GM23248 (cell line): ENCODE measurements at regions not wholly inside any gene's neighbourhood (a gene's known extent, or its start where the extent isn't known, plus 50 kb on each side); places are given as distances from the start of the nearest gene placed in this dataset.
A peak's percentile ranks its signal among the peaks of the same experiment; 100 is the strongest.

Experiments
- DNase-seq: peaks from one replicate; pipeline ENCODE4 v3.0.0-alpha.2; 2015
- H2AFZ ChIP-seq: fragments of 200-600 bp; sonication (generic); 2 replicates; pipeline ENCODE4 v1.6.1; 2016; ENCODE audit warnings: antibody characterized with exemption
- H3F3A ChIP-seq: fragments of 200-600 bp; sonication (generic); 2 replicates; pipeline ENCODE4 v1.6.1; 2016; ENCODE audit warnings: mild to moderate bottlenecking, antibody characterized with exemption, mixed run types; ENCODE audit not compliant: insufficient read depth
- H3K27ac ChIP-seq: fragments of 200-600 bp; sonication (generic); 2 replicates; pipeline ENCODE4 v1.5.1; 2016; ENCODE audit warnings: mild to moderate bottlenecking
- H3K27me3 ChIP-seq: fragments of 200-600 bp; sonication (generic); replicated peaks from 2 replicates; pipeline ENCODE4 v1.6.1; 2016; ENCODE audit warnings: mild to moderate bottlenecking; ENCODE audit not compliant: insufficient read depth
- H3K36me3 ChIP-seq: fragments of 200-600 bp; sonication (generic); 2 replicates; pipeline ENCODE4 v1.6.1; 2016; ENCODE audit warnings: low read depth, mild to moderate bottlenecking
- H3K4me1 ChIP-seq: fragments of 200-600 bp; sonication (generic); 2 replicates; pipeline ENCODE4 v1.6.1; 2016; ENCODE audit warnings: mild to moderate bottlenecking; ENCODE audit not compliant: insufficient read depth
- H3K4me2 ChIP-seq: fragments of 200-600 bp; sonication (generic); one replicate; pipeline ENCODE4 v1.6.1; 2016; ENCODE audit warnings: mild to moderate bottlenecking; ENCODE audit not compliant: unreplicated experiment
- H3K4me3 ChIP-seq: fragments of 200-600 bp; sonication (generic); 2 replicates; pipeline ENCODE4 v1.5.1; 2016; ENCODE audit warnings: mild to moderate bottlenecking
- H3K79me2 ChIP-seq: fragments of 200-600 bp; sonication (generic); 2 replicates; pipeline ENCODE4 v1.6.1; 2016; ENCODE audit warnings: mild to moderate bottlenecking; ENCODE audit not compliant: insufficient read depth
- H3K9ac ChIP-seq: fragments of 200-600 bp; sonication (generic); 2 replicates; pipeline ENCODE4 v1.6.1; 2016; ENCODE audit warnings: mild to moderate bottlenecking
- H3K9me2 ChIP-seq: fragments of 200-600 bp; sonication (generic); 2 replicates; pipeline ENCODE4 v1.6.1; 2016; ENCODE audit warnings: mixed run types, mild to moderate bottlenecking, moderate library complexity; ENCODE audit not compliant: insufficient read depth
- H3K9me3 ChIP-seq: fragments of 200-600 bp; sonication (generic); one replicate; pipeline ENCODE4 v1.6.1; 2017; ENCODE audit warnings: low read depth
- H4K20me1 ChIP-seq: fragments of 200-600 bp; sonication (generic); 2 replicates; pipeline ENCODE4 v1.6.0; 2016; ENCODE audit not compliant: insufficient read depth
- EZH2 ChIP-seq: fragments of 200-600 bp; sonication (generic); IDR thresholded peaks from 2 replicates; pipeline ENCODE4 v1.6.1; 2018; ENCODE audit warnings: antibody characterized with exemption, mild to moderate bottlenecking; ENCODE audit not compliant: insufficient read depth, poor library complexity, severe bottlenecking
- EZH2phosphoT487 ChIP-seq: fragments of 200-600 bp; sonication (generic); IDR thresholded peaks from 2 replicates; pipeline ENCODE4 v1.6.1; 2018; ENCODE audit warnings: antibody characterized with exemption, moderate library complexity, mild to moderate bottlenecking, low read depth; ENCODE audit not compliant: insufficient read depth
- WGBS, 2 experiments: methylation state at CpG; one replicate each; pipeline ENCODE4 v1.1.6; 2015 to 2017; ENCODE audit warnings: low lambda C conversion rate in 2 of 2, low coverage in 1 of 2; ENCODE audit errors: missing lambda C conversion rate in 2 of 2; 5-methylcytosine and 5-hydroxymethylcytosine counted together
- in situ Hi-C: fragments of 300-500 bp; cut with MboI; formaldehyde crosslinking; loops from 2 replicates; pipeline ENCODE4 v1.15.0; 2020

- H3K9me2 ChIP-seq = no peaks in the 10 kb centered on the region
- H4K20me1 ChIP-seq = no peaks in the 10 kb centered on the region
- no peaks in the 10 kb centered on the region for H3F3A ChIP-seq
- H3K9me3 ChIP-seq = no peaks in the 10 kb centered on the region
- no peak overlapping the region for H3K4me2 ChIP-seq
- H2AFZ ChIP-seq = no peak overlapping the region
- WGBS, 2 experiments = 47 to 53% methylated on average over 4 of the region's 4 CpGs
- H3K27ac ChIP-seq = no peak overlapping the region
- H3K27me3 ChIP-seq = peaks cover 2% of the 10 kb centered on the region; the same call in 1 of the 2 replicates
- no peaks in the 10 kb centered on the region for H3K4me1 ChIP-seq
- no peak overlapping the region for H3K9ac ChIP-seq
- H3K36me3 ChIP-seq = no peaks in the 10 kb centered on the region
- no peak overlapping the region for H3K4me3 ChIP-seq
- no peak for DNase-seq
- no peak for TF ChIP-seq EZH2
- no peak for TF ChIP-seq EZH2phosphoT487
- H3K79me2 ChIP-seq = no peaks in the 10 kb centered on the region
- in situ Hi-C loops = no loop called here
These were observed 184.5 kb downstream of the INO80D start for GRCh38 chr2:205901491-205901890.

GRCh38 chr2:205898744-205899143 lies 187.2 kb downstream of the INO80D start:
- no peak for DNase-seq
- Histone ChIP-seq H3K9me2 (no peaks in the 10 kb centered on the region), H3K79me2 (no peaks in the 10 kb centered on the region), H4K20me1 (no peaks in the 10 kb centered on the region), H2AFZ (no peak overlapping the region), H3K27ac (no peak overlapping the region), H3K4me1 (no peaks in the 10 kb centered on the region), H3K9ac (no peak overlapping the region), H3F3A (no peaks in the 10 kb centered on the region), H3K36me3 (no peaks in the 10 kb centered on the region), H3K27me3 (peaks cover 3% of the 10 kb centered on the region), H3K9me3 (no peaks in the 10 kb centered on the region), H3K4me3 (no peak overlapping the region), H3K4me2 (no peak overlapping the region)
- 35 to 47% methylated on average over 1 of the region's 1 CpG for WGBS, 2 experiments
- in situ Hi-C loops = no loop called here
- TF ChIP-seq EZH2phosphoT487 (no peak), EZH2 (no peak)

GRCh38 chr2:205895981-205896655 lies 189.9 kb downstream of the INO80D start:
- H3K4me2 ChIP-seq = no peak overlapping the region
- H4K20me1 ChIP-seq = no peaks in the 10 kb centered on the region
- TF ChIP-seq EZH2 (no peak), EZH2phosphoT487 (no peak)
- H3K79me2 ChIP-seq = no peaks in the 10 kb centered on the region
- WGBS, 2 experiments = 14 to 16% methylated on average over 9 of the region's 9 CpGs
- H3K4me3 ChIP-seq = no peak overlapping the region
- H3F3A ChIP-seq = no peaks in the 10 kb centered on the region
- no peaks in the 10 kb centered on the region for H3K4me1 ChIP-seq
- in situ Hi-C loops = no loop called here
- H3K27me3 ChIP-seq = peaks cover 8% of the 10 kb centered on the region
- no peaks in the 10 kb centered on the region for H3K9me3 ChIP-seq
- H2AFZ ChIP-seq = no peak overlapping the region
- H3K27ac ChIP-seq = no peak overlapping the region
- peak; percentile 10 for DNase-seq
- no peaks in the 10 kb centered on the region for H3K9me2 ChIP-seq
- no peaks in the 10 kb centered on the region for H3K36me3 ChIP-seq
- no peak overlapping the region for H3K9ac ChIP-seq

GRCh38 chr2:205892665-205893259 lies 193.2 kb downstream of the INO80D start:
- in situ Hi-C loops = no loop called here
- H2AFZ ChIP-seq = no peak overlapping the region
- TF ChIP-seq EZH2phosphoT487 = no peak
- TF ChIP-seq EZH2 = no peak
- H3K27ac ChIP-seq = no peak overlapping the region
- H3K9me3 ChIP-seq = no peaks in the 10 kb centered on the region
- no peak for DNase-seq
- H3K9me2 ChIP-seq = no peaks in the 10 kb centered on the region
- 51 to 58% methylated on average over 17 of the region's 17 CpGs for WGBS, 2 experiments
- no peak overlapping the region for H3K4me2 ChIP-seq
- H3K79me2 ChIP-seq = no peaks in the 10 kb centered on the region
- H3K9ac ChIP-seq = no peak overlapping the region
- no peaks in the 10 kb centered on the region for H4K20me1 ChIP-seq
- no peaks in the 10 kb centered on the region for H3K36me3 ChIP-seq
- peaks cover 8% of the 10 kb centered on the region for H3K27me3 ChIP-seq
- H3K4me1 ChIP-seq = no peaks in the 10 kb centered on the region
- H3K4me3 ChIP-seq = no peak overlapping the region
- no peaks in the 10 kb centered on the region for H3F3A ChIP-seq
